Astrocyte (in vitro differentiated cells and primary cell): ENCODE measurements at regions not wholly inside any gene's neighbourhood (a gene's known extent, or its start where the extent isn't known, plus 50 kb on each side); places are given as distances from the start of the nearest gene placed in this dataset.

ENCODE experiments used
- DNase-seq: peaks from one replicate; pipeline ENCODE4 v3.0.0-alpha.2; 2010; ENCODE audit warnings: low read depth
- FAIRE-seq: peaks from 2 replicates; lab custom pipeline; 2011; peaks lifted over from hg19 to GRCh38; lab: Jason Lieb, UNC
- H2AFZ ChIP-seq: 2 replicates; pipeline ENCODE4 v1.6.0; 2012; ENCODE audit warnings: low read depth, low read length, inconsistent platforms
- H3K27ac ChIP-seq: 2 replicates; pipeline ENCODE4 v1.5.1; 2011; ENCODE audit warnings: low read depth, low read length, inconsistent platforms
- H3K27me3 ChIP-seq: 2 replicates; pipeline ENCODE4 v1.6.0; 2011; ENCODE audit warnings: low read length, inconsistent platforms; ENCODE audit not compliant: insufficient read depth
- H3K36me3 ChIP-seq: 2 replicates; pipeline ENCODE4 v1.5.1; 2011; ENCODE audit warnings: low read length, inconsistent platforms; ENCODE audit not compliant: insufficient read depth
- H3K4me1 ChIP-seq: 2 replicates; pipeline ENCODE4 v1.5.1; 2011; ENCODE audit warnings: low read length, inconsistent platforms; ENCODE audit not compliant: insufficient read depth
- H3K4me2 ChIP-seq: 2 replicates; pipeline ENCODE4 v1.6.0; 2012; ENCODE audit warnings: low read length, inconsistent platforms
- H3K4me3 ChIP-seq: 2 replicates; pipeline ENCODE4 v1.5.1; 2011; ENCODE audit warnings: low read depth, mild to moderate bottlenecking, low read length, inconsistent platforms; ENCODE audit not compliant: insufficient read depth
- H3K79me2 ChIP-seq: 2 replicates; pipeline ENCODE4 v1.6.0; 2012; ENCODE audit warnings: mild to moderate bottlenecking, low read length, inconsistent platforms; ENCODE audit not compliant: insufficient read depth
- H3K9ac ChIP-seq: 2 replicates; pipeline ENCODE4 v1.6.0; 2012; ENCODE audit warnings: mild to moderate bottlenecking, low read length, inconsistent platforms
- H3K9me3 ChIP-seq: 2 replicates; pipeline ENCODE4 v1.5.1; 2012; ENCODE audit warnings: low read depth, mild to moderate bottlenecking, low read length, inconsistent platforms; ENCODE audit not compliant: insufficient read depth
- H4K20me1 ChIP-seq: 2 replicates; pipeline ENCODE4 v1.6.0; 2012; ENCODE audit warnings: low read length, inconsistent platforms; ENCODE audit not compliant: insufficient read depth
- H3K27ac Mint-ChIP-seq: one replicate; pipeline ENCODE4 v1.8.0; 2021; ENCODE audit warnings: mild to moderate bottlenecking, mixed read lengths; ENCODE audit not compliant: unreplicated experiment
- H3K27me3 Mint-ChIP-seq: one replicate; pipeline ENCODE4 v1.8.0; 2021; ENCODE audit warnings: low read depth, mixed read lengths; ENCODE audit not compliant: unreplicated experiment
- H3K36me3 Mint-ChIP-seq: one replicate; pipeline ENCODE4 v1.8.0; 2021; ENCODE audit warnings: low read depth, mixed read lengths; ENCODE audit not compliant: unreplicated experiment
- H3K4me1 Mint-ChIP-seq: one replicate; pipeline ENCODE4 v1.8.0; 2021; ENCODE audit warnings: low read depth, mixed read lengths; ENCODE audit not compliant: unreplicated experiment
- H3K4me3 Mint-ChIP-seq: one replicate; pipeline ENCODE4 v1.8.0; 2021; ENCODE audit warnings: mild to moderate bottlenecking, moderate library complexity, mixed read lengths; ENCODE audit not compliant: unreplicated experiment
- H3K9me3 Mint-ChIP-seq: one replicate; pipeline ENCODE4 v1.8.0; 2021; ENCODE audit warnings: mild to moderate bottlenecking, mixed read lengths; ENCODE audit not compliant: unreplicated experiment
- EZH2 ChIP-seq: IDR thresholded peaks from 2 replicates; pipeline ENCODE4 v1.6.1; 2012; ENCODE audit warnings: mild to moderate bottlenecking, low read length, inconsistent platforms; ENCODE audit not compliant: insufficient read depth
- TF ChIP-seq, protein P1 (sequence below): IDR thresholded peaks from 2 replicates; pipeline ENCODE4 v1.5.1; 2011; ENCODE audit warnings: low read depth, mild to moderate bottlenecking, inconsistent platforms, low read length, moderate library complexity; ENCODE audit not compliant: insufficient read depth

DNA sequence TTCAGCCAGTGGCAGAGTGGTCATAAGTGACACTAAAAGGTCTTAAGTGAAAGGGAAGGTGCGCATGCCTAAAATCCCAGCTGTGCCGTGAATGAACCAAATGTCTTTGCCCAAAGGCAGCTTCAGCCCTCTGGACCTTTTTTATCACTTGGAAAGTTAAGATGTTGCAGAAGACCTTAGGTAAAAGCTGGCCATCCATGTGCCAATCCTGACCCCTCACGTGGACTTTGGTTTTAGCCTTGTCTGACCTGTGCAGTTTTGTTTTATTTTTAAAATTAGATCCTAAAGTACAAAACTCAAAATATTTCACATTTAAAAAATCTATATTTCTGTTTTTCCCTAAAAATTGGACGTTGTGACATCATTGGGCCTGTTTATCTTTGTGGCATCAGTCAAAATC is 429.5 kb downstream of the STK39 start:
- Histone ChIP-seq H3K4me2 (no peak overlapping the region), H3K79me2 (no peaks in the 10 kb centered on the region), H3K27ac (no peak overlapping the region), H3K9me3 (no peaks in the 10 kb centered on the region), H3K27me3 (no peaks in the 10 kb centered on the region), H3K4me3 (no peak overlapping the region), H3K9ac (no peak overlapping the region), H3K36me3 (no peaks in the 10 kb centered on the region), H3K4me1 (no peaks in the 10 kb centered on the region), H4K20me1 (no peaks in the 10 kb centered on the region), H2AFZ (no peak overlapping the region)
- Mint-ChIP-seq H3K4me3 (no peak overlapping the region), H3K36me3 (no peaks in the 10 kb centered on the region), H3K27ac (no peak overlapping the region), H3K27me3 (no peaks in the 10 kb centered on the region), H3K4me1 (no peaks in the 10 kb centered on the region), H3K9me3 (no peaks in the 10 kb centered on the region)
- no peak for TF ChIP-seq EZH2
- TF ChIP-seq, protein P1, sequence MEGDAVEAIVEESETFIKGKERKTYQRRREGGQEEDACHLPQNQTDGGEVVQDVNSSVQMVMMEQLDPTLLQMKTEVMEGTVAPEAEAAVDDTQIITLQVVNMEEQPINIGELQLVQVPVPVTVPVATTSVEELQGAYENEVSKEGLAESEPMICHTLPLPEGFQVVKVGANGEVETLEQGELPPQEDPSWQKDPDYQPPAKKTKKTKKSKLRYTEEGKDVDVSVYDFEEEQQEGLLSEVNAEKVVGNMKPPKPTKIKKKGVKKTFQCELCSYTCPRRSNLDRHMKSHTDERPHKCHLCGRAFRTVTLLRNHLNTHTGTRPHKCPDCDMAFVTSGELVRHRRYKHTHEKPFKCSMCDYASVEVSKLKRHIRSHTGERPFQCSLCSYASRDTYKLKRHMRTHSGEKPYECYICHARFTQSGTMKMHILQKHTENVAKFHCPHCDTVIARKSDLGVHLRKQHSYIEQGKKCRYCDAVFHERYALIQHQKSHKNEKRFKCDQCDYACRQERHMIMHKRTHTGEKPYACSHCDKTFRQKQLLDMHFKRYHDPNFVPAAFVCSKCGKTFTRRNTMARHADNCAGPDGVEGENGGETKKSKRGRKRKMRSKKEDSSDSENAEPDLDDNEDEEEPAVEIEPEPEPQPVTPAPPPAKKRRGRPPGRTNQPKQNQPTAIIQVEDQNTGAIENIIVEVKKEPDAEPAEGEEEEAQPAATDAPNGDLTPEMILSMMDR: no peak
- FAIRE-seq (no peak), DNase-seq (no peak)

DNA sequence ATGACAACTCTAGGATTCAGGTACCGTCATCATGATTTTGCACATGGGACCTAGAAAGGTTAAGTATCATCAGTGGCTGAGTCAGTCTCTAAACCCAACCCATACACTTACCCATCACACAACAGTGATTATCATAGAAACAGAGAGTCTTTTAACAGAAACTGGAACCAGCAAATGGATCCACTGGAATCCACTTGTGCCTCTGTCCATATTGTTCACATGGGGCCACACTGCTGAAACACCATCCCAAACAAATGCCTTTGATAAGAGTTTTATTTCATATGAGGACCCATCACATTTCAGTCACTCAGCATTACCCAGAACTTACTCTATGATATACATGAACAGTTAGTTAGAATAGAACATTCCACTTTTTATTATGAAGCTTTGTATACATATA is 430.0 kb downstream of the STK39 start:
- Histone ChIP-seq H3K27ac (no peak overlapping the region), H3K79me2 (no peaks in the 10 kb centered on the region), H4K20me1 (no peaks in the 10 kb centered on the region), H3K4me3 (no peak overlapping the region), H2AFZ (no peak overlapping the region), H3K4me2 (no peak overlapping the region), H3K36me3 (no peaks in the 10 kb centered on the region), H3K9me3 (no peaks in the 10 kb centered on the region), H3K9ac (no peak overlapping the region), H3K4me1 (no peaks in the 10 kb centered on the region), H3K27me3 (no peaks in the 10 kb centered on the region)
- no peaks in the 10 kb centered on the region for H3K4me1 Mint-ChIP-seq
- H3K27ac Mint-ChIP-seq: no peak overlapping the region
- FAIRE-seq (no peak), DNase-seq (no peak)
- no peaks in the 10 kb centered on the region for H3K27me3 Mint-ChIP-seq
- no peaks in the 10 kb centered on the region for H3K36me3 Mint-ChIP-seq
- H3K9me3 Mint-ChIP-seq: no peaks in the 10 kb centered on the region
- TF ChIP-seq, protein P1: no peak
- no peak for TF ChIP-seq EZH2
- no peak overlapping the region for H3K4me3 Mint-ChIP-seq

- TF ChIP-seq, protein P1: no peak
- TF ChIP-seq EZH2: no peak
- no peaks in the 10 kb centered on the region for H3K9me3 ChIP-seq
These were observed 430.5 kb downstream of the STK39 start for GRCh38 chr2:167816874-167817290.

More at GRCh38 chr2:167816874-167817290, 430.5 kb downstream of the STK39 start:
- FAIRE-seq (no peak), DNase-seq (no peak)
- H4K20me1 ChIP-seq: no peaks in the 10 kb centered on the region
- no peaks in the 10 kb centered on the region for H3K4me1 Mint-ChIP-seq
- H3K4me2 ChIP-seq: no peak overlapping the region
- H3K9ac ChIP-seq: no peak overlapping the region
- H3K79me2 ChIP-seq: no peaks in the 10 kb centered on the region
- H3K27me3 Mint-ChIP-seq: no peaks in the 10 kb centered on the region
- no peaks in the 10 kb centered on the region for H3K4me1 ChIP-seq
- H3K27ac Mint-ChIP-seq: no peak overlapping the region
- no peaks in the 10 kb centered on the region for H3K27me3 ChIP-seq
- no peak overlapping the region for H2AFZ ChIP-seq
- H3K4me3 ChIP-seq: no peak overlapping the region
- H3K4me3 Mint-ChIP-seq: no peak overlapping the region
- no peaks in the 10 kb centered on the region for H3K36me3 Mint-ChIP-seq
- no peaks in the 10 kb centered on the region for H3K36me3 ChIP-seq
- no peak overlapping the region for H3K27ac ChIP-seq
- H3K9me3 Mint-ChIP-seq: no peaks in the 10 kb centered on the region
